ENCODE measurements at regions not wholly inside any gene's neighbourhood (a gene's known extent, or its start where the extent isn't known, plus 50 kb on each side); places are given as distances from the start of the nearest gene placed in this dataset.

DNA sequence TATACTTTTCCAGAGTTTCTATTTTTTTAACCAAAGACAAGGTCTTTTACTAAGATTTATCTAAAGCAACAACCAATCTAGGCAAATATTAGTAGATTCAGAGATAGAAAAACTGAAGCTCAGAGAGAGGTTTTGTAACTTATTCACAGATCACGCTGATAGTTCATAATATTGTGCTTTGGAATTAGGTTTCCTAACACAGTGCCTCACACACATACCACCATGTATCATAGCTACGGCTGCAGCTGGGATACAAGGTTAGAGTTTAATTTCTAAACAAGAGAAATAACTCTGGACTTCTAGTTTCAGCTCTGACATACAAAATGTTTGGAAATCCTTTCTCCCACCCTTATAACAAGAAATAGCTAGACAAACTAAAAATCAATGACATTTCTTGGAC lies 565.7 kb downstream of the PYDC2 start:
- ATAC-seq (no peak), DNase-seq (no peak)
- H3K9me3 ChIP-seq, result no peaks in the 10 kb centered on the region
- H3K4me1 ChIP-seq (ENCODE audit: low read depth), result no peaks in the 10 kb centered on the region
- no peak overlapping the region for H3K4me3 ChIP-seq
- no peaks in the 10 kb centered on the region for H3K36me3 ChIP-seq (ENCODE audit: low read depth)
- intact Hi-C loops (cut with DNase I, micrococcal nuclease), result no loop called here
- TF ChIP-seq, protein P1, sequence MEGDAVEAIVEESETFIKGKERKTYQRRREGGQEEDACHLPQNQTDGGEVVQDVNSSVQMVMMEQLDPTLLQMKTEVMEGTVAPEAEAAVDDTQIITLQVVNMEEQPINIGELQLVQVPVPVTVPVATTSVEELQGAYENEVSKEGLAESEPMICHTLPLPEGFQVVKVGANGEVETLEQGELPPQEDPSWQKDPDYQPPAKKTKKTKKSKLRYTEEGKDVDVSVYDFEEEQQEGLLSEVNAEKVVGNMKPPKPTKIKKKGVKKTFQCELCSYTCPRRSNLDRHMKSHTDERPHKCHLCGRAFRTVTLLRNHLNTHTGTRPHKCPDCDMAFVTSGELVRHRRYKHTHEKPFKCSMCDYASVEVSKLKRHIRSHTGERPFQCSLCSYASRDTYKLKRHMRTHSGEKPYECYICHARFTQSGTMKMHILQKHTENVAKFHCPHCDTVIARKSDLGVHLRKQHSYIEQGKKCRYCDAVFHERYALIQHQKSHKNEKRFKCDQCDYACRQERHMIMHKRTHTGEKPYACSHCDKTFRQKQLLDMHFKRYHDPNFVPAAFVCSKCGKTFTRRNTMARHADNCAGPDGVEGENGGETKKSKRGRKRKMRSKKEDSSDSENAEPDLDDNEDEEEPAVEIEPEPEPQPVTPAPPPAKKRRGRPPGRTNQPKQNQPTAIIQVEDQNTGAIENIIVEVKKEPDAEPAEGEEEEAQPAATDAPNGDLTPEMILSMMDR (IDR thresholded peaks at IDR 0.05), result no peak

DNA sequence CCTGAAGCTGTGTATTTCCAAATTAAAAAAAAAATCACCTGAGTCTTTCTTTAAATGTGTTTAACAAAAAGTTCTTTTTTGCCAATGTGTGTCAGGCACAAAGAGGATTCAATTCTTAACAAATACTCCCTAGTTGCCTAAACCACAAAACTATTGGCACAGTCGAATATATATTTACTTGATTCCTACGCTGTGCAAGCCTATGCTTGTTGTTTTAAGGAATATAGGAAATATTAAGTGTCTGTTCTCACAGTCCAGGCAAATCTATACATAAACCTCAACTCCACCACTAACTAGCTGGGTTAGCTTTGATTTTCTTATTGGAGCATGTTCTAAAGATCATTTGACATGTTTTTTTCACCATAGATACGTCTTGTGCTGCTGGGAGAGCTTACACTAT lies 571.0 kb downstream of the PYDC2 start:
- DNase-seq, result no peak
- Histone ChIP-seq H3K9me3 (no peaks in the 10 kb centered on the region), H3K36me3 (ENCODE audit: low read depth) (no peaks in the 10 kb centered on the region), H3K4me1 (ENCODE audit: low read depth) (no peaks in the 10 kb centered on the region), H3K4me3 (no peak overlapping the region)
- TF ChIP-seq, protein P1 (IDR thresholded peaks at IDR 0.05), result no peak
- intact Hi-C loops (cut with DNase I, micrococcal nuclease), result no loop called here
- ATAC-seq, result no peak

DNA sequence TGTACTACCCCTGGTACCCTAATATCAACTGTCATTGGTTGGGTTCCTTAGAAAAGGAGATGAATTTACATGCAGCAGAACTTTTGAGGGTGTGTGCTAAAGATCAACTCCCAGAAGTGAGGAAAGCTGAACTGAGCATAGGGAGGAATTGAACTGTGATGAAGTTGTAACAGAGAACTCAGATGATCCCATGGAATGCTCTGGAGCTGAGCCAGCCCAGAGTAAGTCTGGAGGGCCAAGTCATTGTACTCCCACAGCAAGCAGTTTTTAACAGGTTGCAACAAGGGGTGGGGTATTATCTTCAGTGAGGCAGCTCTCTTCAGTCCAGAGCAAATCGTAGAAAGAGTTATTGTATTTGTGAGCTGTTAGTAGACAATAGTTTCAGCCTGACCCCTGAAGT lies 572.3 kb downstream of the PYDC2 start:
- no peaks in the 10 kb centered on the region for H3K9me3 ChIP-seq
- intact Hi-C loops (cut with DNase I, micrococcal nuclease), result no loop called here
- H3K36me3 ChIP-seq (ENCODE audit: low read depth), result no peaks in the 10 kb centered on the region
- ATAC-seq (no peak), DNase-seq (no peak)
- H3K4me1 ChIP-seq (ENCODE audit: low read depth), result no peaks in the 10 kb centered on the region
- no peak overlapping the region for H3K4me3 ChIP-seq
- TF ChIP-seq, protein P1 (IDR thresholded peaks at IDR 0.05), result no peak

DNA sequence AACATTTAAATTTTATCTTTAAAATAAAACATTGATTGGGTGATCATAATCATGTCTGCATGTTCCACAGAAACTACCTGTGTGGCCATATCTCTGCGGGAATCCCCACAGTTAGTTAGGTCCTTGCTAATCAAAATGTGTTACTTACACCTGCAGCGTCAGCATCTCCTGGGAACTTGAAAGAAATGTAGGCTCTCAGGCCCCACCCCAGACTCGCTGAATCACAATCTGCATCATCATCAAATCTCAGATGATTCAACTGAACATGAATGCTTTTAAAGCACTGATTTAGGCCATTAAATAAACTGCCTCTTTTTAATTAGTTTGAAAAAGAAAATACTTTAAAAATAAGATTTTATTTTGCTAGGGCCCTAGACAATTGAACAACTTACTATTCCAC lies 577.8 kb downstream of the PYDC2 start:
- TF ChIP-seq, protein P1 (IDR thresholded peaks at IDR 0.05), result no peak
- intact Hi-C loops (cut with DNase I, micrococcal nuclease), result no loop called here
- Histone ChIP-seq H3K4me1 (ENCODE audit: low read depth) (no peaks in the 10 kb centered on the region), H3K9me3 (no peaks in the 10 kb centered on the region), H3K36me3 (ENCODE audit: low read depth) (no peaks in the 10 kb centered on the region), H3K4me3 (no peak overlapping the region)
- ATAC-seq, result no peak
- DNase-seq, result no peak

DNA sequence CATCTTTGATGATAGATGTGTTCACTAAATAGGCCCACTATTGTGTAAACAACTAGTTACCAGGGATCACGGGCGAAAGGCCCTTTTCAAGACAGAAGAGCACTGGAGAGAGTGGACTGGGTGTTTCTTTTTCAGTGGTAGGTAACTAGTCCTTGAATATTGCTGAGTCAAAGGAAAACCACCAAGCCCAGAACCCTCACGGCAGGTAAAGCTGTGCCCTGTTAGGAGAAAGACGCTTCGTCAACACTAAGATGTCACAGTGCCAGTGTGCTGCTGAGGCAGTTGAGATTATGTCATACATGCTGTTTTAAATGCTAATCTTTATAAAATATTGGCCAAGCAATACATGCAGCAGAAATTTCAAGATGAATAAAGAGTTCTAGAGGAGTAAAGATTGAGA lies 578.6 kb downstream of the PYDC2 start:
- H3K4me3 ChIP-seq, result no peak overlapping the region
- DNase-seq (no peak), ATAC-seq (no peak)
- intact Hi-C loops (cut with DNase I, micrococcal nuclease), result no loop called here
- no peaks in the 10 kb centered on the region for H3K9me3 ChIP-seq
- H3K36me3 ChIP-seq (ENCODE audit: low read depth), result no peaks in the 10 kb centered on the region
- H3K4me1 ChIP-seq (ENCODE audit: low read depth), result no peaks in the 10 kb centered on the region
- TF ChIP-seq, protein P1 (IDR thresholded peaks at IDR 0.05), result no peak
